MM.1S (cell line): ENCODE measurements at regions not wholly inside any gene's neighbourhood (a gene's known extent, or its start where the extent isn't known, plus 50 kb on each side); places are given as distances from the start of the nearest gene placed in this dataset.

Experiments used
- CTCF ChIP-seq: fragments of 300-600 bp; sonication (generic); IDR thresholded peaks from 2 replicates; pipeline ENCODE4 v1.5.1; 2016; ENCODE audit warnings: antibody characterized with exemption, low read length, mixed read lengths
- EZH2 ChIP-seq: fragments of 300-600 bp; sonication (generic); optimal IDR thresholded peaks from 2 replicates; pipeline ENCODE3; 2017; ENCODE audit warnings: low read depth, mild to moderate bottlenecking, antibody characterized with exemption, low read length, mixed read lengths
- EZH2phosphoT487 ChIP-seq: fragments of 300-600 bp; sonication (generic); IDR thresholded peaks from 2 replicates; pipeline ENCODE4 v1.6.1; 2018; ENCODE audit warnings: antibody characterized with exemption, low read length

GRCh38 chr18:23316988-23317387, 136.1 kb upstream of the RIOK3 start:
- TF ChIP-seq CTCF (no peak), EZH2phosphoT487 (no peak), EZH2 (no peak)
